GM23338 (cell line): ENCODE measurements at regions not wholly inside any gene's neighbourhood (a gene's known extent, or its start where the extent isn't known, plus 50 kb on each side); places are given as distances from the start of the nearest gene placed in this dataset.

ENCODE experiments used
- ATAC-seq: fragments of 200-7000 bp; cut with Tn5 transposase; 3 replicates; pipeline ENCODE4 v1.9.1; 2020
- DNase-seq: peaks from one replicate; pipeline ENCODE4 v3.0.0-alpha.2; 2015; ENCODE audit warnings: low spot score
- H2AFZ ChIP-seq: fragments of 200-600 bp; sonication (generic); 2 replicates; pipeline ENCODE4 v1.8.0; 2016; ENCODE audit warnings: antibody characterized with exemption, mild to moderate bottlenecking, moderate library complexity
- H3F3A ChIP-seq: fragments of 200-600 bp; sonication (generic); replicated peaks from 2 replicates; pipeline ENCODE4 v1.8.0; 2017; ENCODE audit warnings: antibody characterized with exemption, mixed run types, low read depth
- H3K27ac ChIP-seq: fragments of 200-600 bp; sonication (generic); 2 replicates; pipeline ENCODE4 v1.6.1; 2016; ENCODE audit warnings: low read depth
- H3K27me3 ChIP-seq: fragments of 200-600 bp; sonication (generic); 2 replicates; pipeline ENCODE4 v1.8.0; 2016; ENCODE audit warnings: mild to moderate bottlenecking, mixed run types, moderate library complexity; ENCODE audit not compliant: insufficient read depth
- H3K36me3 ChIP-seq: fragments of 200-600 bp; sonication (generic); 2 replicates; pipeline ENCODE4 v1.8.0; 2016; ENCODE audit warnings: mild to moderate bottlenecking; ENCODE audit not compliant: insufficient read depth
- H3K4me1 ChIP-seq: fragments of 200-600 bp; sonication (generic); 2 replicates; pipeline ENCODE4 v1.8.0; 2016; ENCODE audit warnings: mild to moderate bottlenecking, moderate library complexity; ENCODE audit not compliant: insufficient read depth
- H3K4me2 ChIP-seq: fragments of 200-600 bp; sonication (generic); 2 replicates; pipeline ENCODE4 v1.7.1; 2017; ENCODE audit warnings: mixed run types
- H3K4me3 ChIP-seq: fragments of 200-600 bp; sonication (generic); 2 replicates; pipeline ENCODE4 v1.6.1; 2016; ENCODE audit warnings: mixed run types
- H3K79me2 ChIP-seq: fragments of 200-600 bp; sonication (generic); replicated peaks from 2 replicates; pipeline ENCODE4 v1.8.0; 2017; ENCODE audit warnings: mild to moderate bottlenecking; ENCODE audit not compliant: insufficient read depth
- H3K9me2 ChIP-seq: fragments of 200-600 bp; sonication (generic); 2 replicates; pipeline ENCODE4 v1.8.0; 2017; ENCODE audit not compliant: insufficient read depth
- H4K20me1 ChIP-seq: fragments of 200-600 bp; sonication (generic); replicated peaks from 2 replicates; pipeline ENCODE4 v1.8.0; 2017; ENCODE audit warnings: mild to moderate bottlenecking; ENCODE audit not compliant: insufficient read depth
- H3K27ac Mint-ChIP-seq: 2 replicates; pipeline ENCODE4 v1.8.0; 2020; ENCODE audit warnings: inconsistent platforms, mild to moderate bottlenecking, moderate library complexity, mixed read lengths
- H3K27me3 Mint-ChIP-seq: 3 replicates; pipeline ENCODE4 v1.8.0; 2022; ENCODE audit warnings: low read depth, mild to moderate bottlenecking, moderate library complexity, mixed read lengths, inconsistent platforms; ENCODE audit not compliant: insufficient read depth, poor library complexity
- H3K36me3 Mint-ChIP-seq: 3 replicates; pipeline ENCODE4 v1.8.0; 2021; ENCODE audit warnings: low read depth, mild to moderate bottlenecking, inconsistent platforms, moderate library complexity, mixed read lengths
- H3K4me1 Mint-ChIP-seq: 3 replicates; pipeline ENCODE4 v1.8.0; 2020; ENCODE audit warnings: mild to moderate bottlenecking, inconsistent platforms, mixed read lengths
- H3K4me3 Mint-ChIP-seq: 3 replicates; pipeline ENCODE4 v1.8.0; 2021; ENCODE audit warnings: moderate library complexity, mild to moderate bottlenecking, inconsistent platforms, mixed read lengths
- H3K9me3 Mint-ChIP-seq: 3 replicates; pipeline ENCODE4 v1.8.0; 2020; ENCODE audit warnings: moderate library complexity, mild to moderate bottlenecking, inconsistent platforms, mixed read lengths
- CREB1 ChIP-seq: fragments of 250-450 bp; sonication (Bioruptor Pico); IDR thresholded peaks from 2 replicates; pipeline ENCODE4 v1.5.0; 2020; ENCODE audit warnings: low read depth, mild to moderate bottlenecking, moderate library complexity
- ETS1 ChIP-seq: IDR thresholded peaks from 2 replicates; pipeline ENCODE4 v1.6.1; 2016; ENCODE audit warnings: antibody characterized with exemption
- EZH2 ChIP-seq: fragments of 200-600 bp; sonication (generic); IDR thresholded peaks from one replicate; pipeline ENCODE4 v1.8.0; 2017; ENCODE audit warnings: antibody characterized with exemption, mild to moderate bottlenecking, low read depth; ENCODE audit not compliant: unreplicated experiment
- EZH2phosphoT487 ChIP-seq: fragments of 200-600 bp; sonication (generic); IDR thresholded peaks from one replicate; pipeline ENCODE4 v1.8.1; 2018; ENCODE audit warnings: antibody characterized with exemption; ENCODE audit not compliant: unreplicated experiment
- POLR2AphosphoS5 ChIP-seq: IDR thresholded peaks from 2 replicates; pipeline ENCODE4 v1.6.1; 2016; ENCODE audit warnings: antibody characterized with exemption, low read depth
- REST ChIP-seq: IDR thresholded peaks from one replicate; pipeline ENCODE4 v1.6.1; 2018; ENCODE audit warnings: antibody characterized with exemption; ENCODE audit not compliant: unreplicated experiment
- STAT1 ChIP-seq: IDR thresholded peaks from one replicate; pipeline ENCODE4 v1.6.1; 2016; ENCODE audit warnings: antibody characterized with exemption; ENCODE audit not compliant: unreplicated experiment
- ZNF331 ChIP-seq: fragments of 250-450 bp; sonication (Bioruptor Pico); IDR thresholded peaks from 2 replicates; pipeline ENCODE4 v1.5.0; 2020; ENCODE audit warnings: low read depth, mild to moderate bottlenecking, moderate library complexity
- ZNF462 ChIP-seq: fragments of 250-450 bp; sonication (Bioruptor Pico); IDR thresholded peaks from 2 replicates; pipeline ENCODE4 v1.5.0; 2020; ENCODE audit warnings: mild to moderate bottlenecking, moderate library complexity

- Histone ChIP-seq H3K9me2 (no peaks in the 10 kb centered on the region), H3K4me3 (no peak overlapping the region), H3K4me1 (no peaks in the 10 kb centered on the region), H3K36me3 (no peaks in the 10 kb centered on the region), H3F3A (no peaks in the 10 kb centered on the region), H3K27ac (no peak overlapping the region), H3K27me3 (no peaks in the 10 kb centered on the region), H2AFZ (no peak overlapping the region), H4K20me1 (no peaks in the 10 kb centered on the region), H3K4me2 (no peak overlapping the region), H3K79me2 (no peaks in the 10 kb centered on the region)
- no peak for ATAC-seq
- Mint-ChIP-seq H3K27ac (no peak overlapping the region), H3K4me1 (peaks cover 5% of the 10 kb centered on the region; the same call in 1 of the 3 replicates), H3K4me3 (no peak overlapping the region), H3K9me3 (no peaks in the 10 kb centered on the region), H3K36me3 (no peaks in the 10 kb centered on the region), H3K27me3 (no peaks in the 10 kb centered on the region)
- TF ChIP-seq ZNF331 (CRISPR knock-in tag) (no peak), CREB1 (CRISPR knock-in tag) (no peak), POLR2AphosphoS5 (no peak), EZH2phosphoT487 (no peak), ZNF462 (no peak), STAT1 (no peak), ETS1 (no peak), EZH2 (no peak), REST (no peak)
- DNase-seq, result no peak
Measured at GRCh38 chrX:73270753-73271152, 56.1 kb upstream of the NAP1L2 start.
